ENCODE measurements at regions not wholly inside any gene's neighbourhood (a gene's known extent, or its start where the extent isn't known, plus 50 kb on each side); places are given as distances from the start of the nearest gene placed in this dataset.
"Not testable (repeated sequence)": the region's sequence is repeated elsewhere in the genome, so short reads cannot be mapped to it uniquely, and the experiment has no call there.

DNA sequence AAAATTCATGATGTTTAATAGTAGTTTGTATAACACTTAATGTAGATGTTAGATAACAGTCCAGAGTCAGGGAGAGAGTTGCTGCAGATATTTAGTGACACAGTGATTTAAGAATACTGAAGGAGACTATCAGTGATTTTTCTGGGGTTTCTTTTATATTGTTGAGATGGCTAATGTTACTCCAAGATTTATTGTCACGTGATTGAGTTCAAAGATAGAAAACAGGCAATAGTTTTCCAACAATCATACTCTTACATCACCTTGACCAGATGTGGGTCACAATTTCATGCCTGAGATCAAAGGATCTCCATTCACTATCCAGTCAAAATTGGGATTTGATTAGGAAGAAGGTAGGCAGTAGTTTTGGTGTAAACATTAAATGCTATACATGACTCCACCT, 580.0 kb upstream of the ARRDC3 start:
- DNase-seq: no peak

DNA sequence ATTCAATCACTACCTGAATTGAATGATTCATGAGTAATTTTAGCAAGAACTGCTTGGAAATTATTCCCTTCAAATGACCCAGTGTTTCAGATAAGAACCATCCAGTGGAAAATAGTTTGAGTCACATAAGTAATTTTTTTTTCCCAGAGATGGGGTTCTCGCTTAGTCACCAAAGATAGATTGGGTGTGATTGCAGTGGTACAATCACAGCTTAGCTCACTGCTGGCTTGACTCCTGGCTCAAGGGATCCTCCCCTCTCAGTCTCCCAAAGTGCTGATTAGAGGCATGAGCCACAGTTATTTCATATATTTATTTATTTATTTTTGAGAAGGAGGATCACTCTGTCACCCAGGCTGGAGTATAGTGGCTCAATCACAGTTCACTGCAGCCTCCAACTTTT, 574.5 kb upstream of the ARRDC3 start:
- no peak for DNase-seq

DNA sequence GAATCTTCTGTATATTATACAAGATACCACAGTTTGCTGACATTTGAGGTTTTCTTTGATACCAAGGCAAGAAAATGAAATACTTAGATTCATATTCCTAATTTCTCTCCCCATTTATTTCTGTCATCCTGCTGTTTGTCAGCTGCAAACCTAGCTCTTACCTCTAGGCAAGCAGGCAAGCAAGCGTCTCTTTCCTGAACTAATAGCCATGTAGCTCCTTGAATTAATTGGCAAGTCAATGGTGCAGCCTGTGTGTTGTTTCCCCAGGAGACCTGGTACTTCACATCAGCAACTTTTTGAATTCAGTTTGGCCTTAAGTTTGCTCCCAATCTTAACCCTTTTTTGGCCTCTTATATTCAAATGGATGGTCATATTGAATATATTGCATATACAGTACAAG, 573.6 kb upstream of the ARRDC3 start:
- no peak for DNase-seq

DNA sequence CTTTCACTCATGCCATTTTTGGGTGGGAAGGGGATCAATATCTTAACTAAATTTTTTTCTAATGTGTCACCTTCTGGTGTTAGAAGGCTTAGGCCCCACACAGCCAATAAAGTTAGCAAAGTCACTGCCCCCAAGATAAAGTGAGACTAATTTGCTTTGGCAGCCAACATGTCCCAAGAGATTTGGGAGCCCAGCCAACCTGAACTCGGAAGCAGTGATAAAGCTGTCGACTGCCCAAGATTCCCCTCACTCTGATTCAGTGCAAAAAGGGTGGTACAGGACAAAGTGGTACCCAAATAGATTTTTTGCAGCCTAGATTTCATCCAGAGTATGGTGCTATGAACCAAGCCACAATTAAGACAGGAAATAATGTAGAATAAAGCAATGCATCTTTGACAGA, 572.5 kb upstream of the ARRDC3 start:
- DNase-seq: no peak

DNA sequence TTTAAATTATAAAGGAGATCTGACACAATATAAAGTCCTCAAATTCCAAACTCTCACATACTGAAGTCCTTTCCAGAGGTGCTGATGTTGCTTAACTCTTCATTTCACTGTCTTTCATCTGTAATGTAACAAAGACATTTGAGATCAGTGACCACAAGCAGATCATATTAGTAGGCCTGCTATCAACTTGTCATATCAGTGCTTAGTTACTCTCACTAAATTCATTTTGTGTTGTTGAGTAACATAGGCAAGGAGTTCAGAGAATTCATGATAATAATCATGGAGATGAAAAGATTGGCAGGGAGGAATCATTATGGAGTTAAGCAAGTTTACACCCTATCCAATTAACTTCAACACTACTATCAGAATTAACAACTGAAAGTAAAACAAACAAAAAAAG, 571.0 kb upstream of the ARRDC3 start:
- no peak for DNase-seq

DNA sequence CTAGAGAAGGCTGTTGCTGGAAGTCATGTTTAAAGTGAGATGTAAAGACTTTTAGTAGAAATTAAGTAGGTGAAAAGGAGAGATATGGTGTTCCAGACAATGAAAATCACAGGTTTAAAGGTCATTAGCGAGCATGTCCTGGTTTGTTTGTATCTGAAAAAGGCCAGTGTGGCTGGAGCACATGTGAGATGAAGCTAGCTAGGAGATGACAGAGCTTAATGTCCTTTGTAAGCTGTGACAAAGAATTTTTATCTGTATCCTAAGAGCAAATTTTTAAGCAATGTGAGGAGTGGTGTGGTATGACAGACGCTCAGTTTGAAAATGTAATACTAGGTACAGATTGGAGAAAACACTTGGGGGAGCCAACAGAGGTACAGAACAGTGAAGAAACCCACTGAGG, 567.2 kb upstream of the ARRDC3 start:
- no peak for DNase-seq

DNA sequence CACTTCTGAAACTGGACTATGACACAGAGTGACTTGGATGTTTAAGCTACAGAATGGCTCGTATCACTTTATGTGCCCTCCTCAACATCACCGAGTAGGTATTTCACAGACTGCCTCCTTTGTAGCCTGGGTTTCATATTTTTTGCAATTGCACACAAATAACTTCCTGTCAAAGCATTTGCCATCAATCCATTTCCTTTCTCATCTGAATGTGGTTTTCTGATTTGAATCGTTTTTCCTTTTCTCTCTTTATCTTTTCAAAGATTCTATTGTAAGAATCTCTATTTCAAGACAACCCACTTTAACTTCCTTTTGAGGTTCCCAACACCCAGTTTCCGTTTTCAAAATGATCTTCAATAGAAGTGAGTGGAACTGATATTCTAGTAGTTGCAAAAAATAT, 563.8 kb upstream of the ARRDC3 start:
- no peak for DNase-seq

DNA sequence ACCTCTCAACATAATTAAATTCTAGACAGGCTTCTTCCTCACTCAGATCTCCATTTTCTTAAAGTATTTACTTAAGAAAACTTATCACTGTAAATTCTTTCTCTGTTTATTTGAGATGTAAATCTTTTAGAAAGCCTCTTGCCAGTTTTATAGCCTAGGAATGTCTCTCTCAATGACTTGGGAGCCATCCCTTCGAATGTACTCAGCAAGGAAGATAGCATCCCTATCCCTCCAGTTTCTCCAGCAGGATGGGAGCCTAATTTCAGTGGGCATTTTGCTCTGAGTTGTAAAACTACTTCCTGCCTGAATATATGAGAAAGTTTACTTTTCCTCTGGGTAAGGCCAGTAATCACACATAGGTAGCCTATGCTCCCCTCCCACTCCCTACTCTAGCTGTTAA, 558.5 kb upstream of the ARRDC3 start:
- no peak for DNase-seq

DNA sequence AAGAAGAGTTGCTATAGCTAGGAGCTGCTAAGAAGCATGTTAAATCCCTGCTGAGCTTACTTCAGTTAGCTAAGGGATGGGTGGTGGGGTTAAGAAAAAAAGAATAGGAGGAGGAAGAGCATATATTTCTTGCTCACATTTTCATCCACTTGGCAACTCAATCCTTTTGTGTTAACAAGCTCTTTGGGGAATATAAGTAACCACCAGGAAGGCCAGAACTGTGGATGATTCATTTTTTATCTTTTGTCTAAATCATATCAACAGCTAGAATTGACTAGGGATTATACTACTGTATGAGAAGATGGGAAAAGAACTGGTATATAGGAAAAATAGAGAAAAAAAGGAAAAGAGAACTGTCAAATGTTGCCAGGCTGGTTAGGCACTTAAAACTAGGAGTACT, 555.3 kb upstream of the ARRDC3 start:
- DNase-seq: no peak

DNA sequence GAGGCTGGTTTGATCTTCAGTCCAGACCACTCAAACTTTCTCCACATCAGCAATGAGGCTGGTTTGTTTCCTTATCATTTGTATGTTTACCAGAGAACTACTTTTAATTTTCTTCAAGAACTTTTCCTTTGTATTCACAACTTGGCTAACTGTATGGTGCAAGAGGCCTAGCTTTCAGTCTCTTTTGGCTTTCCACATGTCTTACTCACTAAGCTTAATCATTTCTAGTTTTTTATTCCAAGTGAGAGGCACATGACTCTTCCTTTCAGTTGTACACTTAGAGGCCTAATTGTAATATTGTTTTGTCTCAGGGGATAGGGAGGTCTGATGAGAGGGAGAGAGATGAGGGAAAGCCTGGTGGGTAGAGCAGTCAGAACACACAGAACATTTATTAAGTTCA, 554.0 kb upstream of the ARRDC3 start:
- DNase-seq: no peak

DNA sequence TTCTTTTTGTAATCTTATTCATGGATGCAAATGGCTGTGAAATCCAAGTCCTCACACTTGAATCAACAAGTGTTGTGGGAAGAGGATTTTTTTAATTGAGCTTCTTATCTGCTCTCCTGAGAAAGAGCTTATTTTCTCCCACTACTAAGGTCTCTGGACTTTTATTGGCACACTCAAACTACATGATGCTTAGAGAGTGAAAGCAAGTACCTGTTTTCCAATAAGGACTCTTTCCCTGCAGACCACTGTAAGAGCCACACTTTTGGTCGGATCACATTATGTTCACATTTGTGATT, 546.4 kb upstream of the ARRDC3 start:
- DNase-seq: no peak

DNA sequence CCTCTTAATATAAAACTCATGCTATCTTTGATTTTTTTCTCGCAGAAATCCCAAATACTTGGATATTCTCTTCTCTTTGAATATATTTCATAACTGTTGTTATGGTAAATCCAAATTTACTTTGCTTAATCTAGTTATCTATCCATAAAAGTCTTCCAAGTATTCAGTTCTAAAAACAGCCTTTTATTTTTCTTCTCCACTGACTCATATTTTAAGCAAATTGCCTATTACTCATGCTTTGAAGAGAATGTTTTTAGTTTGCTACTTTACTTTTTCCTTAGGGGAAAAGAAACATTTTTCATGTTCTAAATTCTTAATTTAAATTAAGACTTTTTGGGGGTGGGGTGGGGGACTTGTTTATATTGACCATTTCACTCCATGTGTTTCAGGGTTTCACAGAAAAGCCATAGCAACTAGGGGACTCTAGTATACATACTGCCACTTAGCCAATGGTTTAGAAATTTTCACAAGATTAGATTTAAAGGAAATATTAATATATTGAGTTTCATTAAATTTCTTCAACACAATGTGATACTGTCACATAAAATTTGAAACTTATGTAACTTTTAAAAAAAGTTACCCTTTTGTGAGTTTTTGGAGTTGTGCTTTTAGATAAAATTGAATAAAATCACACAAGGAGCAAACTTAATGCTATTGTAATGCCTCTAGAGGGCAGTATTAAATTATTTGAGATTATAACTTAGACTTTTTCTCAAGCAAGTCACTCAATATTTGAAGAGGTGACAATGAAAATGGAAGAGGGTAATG, 545.8 kb upstream of the ARRDC3 start:
- peak in 1 of 2 experiments; percentile 71 for DNase-seq

DNA sequence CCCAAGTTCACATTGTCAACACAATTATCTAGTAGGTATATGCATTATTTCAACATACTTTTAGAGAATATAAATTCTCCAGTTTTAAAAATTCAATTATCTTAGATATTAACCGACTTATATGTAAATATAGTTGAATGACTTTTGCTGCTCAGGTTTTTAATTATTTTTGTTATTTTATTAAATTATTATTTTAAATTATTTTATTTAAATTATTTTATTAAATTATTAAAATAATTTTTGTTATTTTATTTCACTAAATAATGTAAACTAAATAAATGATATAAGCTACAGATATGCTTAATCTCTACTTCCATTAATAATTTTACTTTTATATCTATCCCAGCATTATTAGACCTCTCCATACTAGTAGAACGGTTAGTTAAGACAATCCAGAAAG, 544.3 kb upstream of the ARRDC3 start:
- no peak for DNase-seq

DNA sequence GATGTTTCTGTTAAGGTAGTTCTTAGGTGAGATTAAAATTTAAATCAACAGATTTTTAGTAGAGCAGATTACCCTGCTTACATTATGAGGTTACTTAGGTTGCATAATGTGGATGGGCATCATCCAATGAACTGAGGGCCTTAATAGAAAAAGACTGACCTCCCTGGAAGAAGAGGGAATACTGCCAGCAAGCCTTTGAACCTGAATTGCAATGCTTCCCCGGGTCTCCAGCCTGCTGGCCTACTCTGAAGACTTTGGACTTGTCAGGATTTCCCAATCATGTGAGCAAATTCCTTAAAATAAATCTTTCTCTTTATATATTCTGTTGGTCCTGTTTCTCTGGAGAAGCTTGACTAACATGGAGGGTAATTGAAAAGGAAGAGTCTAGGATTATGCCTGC, 542.1 kb upstream of the ARRDC3 start:
- no peak for DNase-seq

DNA sequence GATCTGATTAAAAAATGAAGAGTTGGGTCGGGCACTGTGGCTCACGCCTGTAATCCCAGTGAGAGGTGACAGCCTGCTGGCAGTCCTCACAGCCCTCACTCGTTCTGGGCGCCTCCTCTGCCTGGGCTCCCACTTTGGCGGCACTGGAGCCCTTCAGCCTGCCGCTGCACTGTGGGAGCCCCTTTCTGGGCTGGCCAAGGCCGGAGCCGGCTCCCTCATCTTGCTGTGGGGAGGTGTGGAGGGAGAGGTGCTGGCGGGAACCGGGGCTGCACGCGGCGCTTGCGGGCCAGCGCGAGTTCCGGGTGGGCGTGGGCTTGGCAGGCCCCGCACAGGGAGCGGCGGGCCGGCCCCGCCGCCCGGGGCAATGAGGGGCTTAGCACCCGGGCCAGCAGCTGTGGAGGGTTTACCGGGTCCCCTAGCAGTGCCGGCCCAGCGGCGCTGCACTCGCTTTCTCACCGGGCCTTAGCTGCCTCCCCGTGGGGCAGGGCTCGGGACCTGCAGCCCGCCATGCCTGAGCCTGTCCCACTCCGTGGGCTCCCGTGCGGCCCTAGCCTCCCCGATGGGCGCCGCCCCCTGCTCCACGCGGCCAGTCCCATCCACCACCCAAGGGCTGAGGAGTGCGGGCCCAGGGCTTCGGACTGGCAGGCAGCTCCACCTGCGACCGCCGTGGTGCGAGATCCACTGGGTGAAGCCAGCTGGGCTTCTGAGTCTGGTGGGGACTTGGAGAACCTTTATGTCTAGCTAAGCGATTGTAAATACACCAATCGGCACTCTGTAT, 534.1 kb upstream of the ARRDC3 start:
- not testable (repeated sequence) for DNase-seq

DNA sequence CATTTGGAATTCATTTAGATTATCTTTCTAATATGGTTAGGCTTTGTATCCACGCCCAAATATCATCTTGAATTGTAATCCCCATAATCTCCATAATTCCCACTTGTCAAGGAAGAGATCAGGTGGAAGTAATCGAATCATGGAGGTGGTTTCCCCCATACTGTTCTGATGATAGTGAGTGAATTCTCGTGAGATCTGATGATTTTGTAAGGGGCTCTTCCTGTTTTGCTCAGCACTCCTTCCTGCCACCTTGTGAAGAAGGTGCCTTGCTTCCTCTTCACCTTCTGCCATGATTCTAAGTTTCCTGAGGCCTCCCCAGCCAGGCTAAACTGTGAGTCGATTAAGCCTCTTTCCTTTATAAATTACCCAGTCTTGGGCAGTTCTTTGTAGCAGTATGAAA, 527.5 kb upstream of the ARRDC3 start:
- DNase-seq: no peak

DNA sequence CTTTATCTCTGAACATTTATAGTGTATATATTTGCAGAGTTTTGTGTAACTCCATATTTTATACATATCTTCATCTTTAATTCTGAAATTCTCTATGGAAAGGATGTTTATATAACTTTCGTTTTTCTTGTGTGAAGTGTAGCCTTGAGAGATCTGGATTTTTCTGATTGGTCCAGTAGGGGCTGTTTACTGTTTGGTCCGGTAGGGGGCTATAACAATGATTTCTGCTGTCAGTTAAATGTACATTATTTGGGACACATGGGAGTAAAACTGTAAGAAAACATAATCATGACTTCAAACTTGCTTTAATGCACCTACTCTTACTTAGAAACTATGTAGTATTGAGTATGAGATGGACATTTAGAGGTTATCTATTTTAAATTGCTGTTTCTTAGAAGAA, 527.1 kb upstream of the ARRDC3 start:
- no peak for DNase-seq

DNA sequence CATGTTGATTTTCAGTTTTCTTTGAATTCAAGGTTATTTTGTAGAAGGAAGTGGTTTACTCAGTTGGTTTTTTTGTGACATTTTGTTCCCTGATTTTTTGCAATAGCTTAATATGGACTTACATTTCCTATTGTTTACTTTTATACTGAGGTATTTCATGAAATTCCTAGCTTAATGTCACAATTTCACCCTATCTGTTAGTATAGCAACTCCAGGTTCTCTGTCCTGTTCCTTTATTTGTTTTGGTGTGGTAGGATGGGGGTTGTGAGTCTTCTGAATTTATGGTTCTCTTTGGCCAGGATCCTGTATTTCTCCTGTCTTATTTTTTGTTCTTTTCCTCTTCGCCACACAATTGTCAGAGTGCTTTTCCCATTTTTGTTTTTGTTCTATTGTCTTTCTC, 523.4 kb upstream of the ARRDC3 start:
- no peak for DNase-seq

DNA sequence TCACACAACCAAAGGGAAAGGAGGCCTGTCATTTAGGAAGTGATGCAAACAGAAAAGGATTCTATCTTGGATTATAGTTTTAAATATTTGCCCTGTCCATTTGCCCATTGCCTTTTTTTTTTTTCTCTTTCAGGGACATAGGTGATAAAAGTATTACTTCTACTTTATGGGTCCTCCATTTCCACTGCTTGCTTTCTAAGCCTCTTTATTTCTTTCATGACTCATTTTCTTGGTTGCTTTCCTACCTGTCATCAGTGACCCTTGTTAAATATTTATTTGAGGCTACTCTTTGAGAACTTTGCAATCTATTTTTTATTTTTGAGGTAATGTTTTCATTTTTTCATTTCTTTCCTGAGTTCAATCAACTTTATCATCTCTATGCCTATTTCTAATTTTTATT, 522.9 kb upstream of the ARRDC3 start:
- DNase-seq: no peak

DNA sequence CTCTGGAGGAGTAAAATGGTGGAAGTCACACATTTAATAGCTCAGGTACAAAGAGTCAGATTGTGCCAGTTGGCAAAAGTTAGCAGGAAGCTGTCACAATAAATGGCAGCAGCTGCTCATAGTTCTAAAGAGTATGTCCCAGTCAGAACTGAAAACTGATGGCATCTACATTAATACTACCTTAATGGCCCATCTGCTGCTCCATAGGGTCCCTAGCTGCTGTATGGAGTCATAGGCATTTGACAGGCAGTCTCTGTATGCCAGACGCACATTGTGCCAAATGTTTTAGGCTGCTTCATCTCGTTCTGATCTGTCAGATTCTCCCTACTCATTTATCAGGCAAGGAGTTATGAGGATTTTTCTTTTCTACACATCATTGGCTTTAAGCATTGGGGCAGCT, 515.8 kb upstream of the ARRDC3 start:
- DNase-seq: no peak

DNA sequence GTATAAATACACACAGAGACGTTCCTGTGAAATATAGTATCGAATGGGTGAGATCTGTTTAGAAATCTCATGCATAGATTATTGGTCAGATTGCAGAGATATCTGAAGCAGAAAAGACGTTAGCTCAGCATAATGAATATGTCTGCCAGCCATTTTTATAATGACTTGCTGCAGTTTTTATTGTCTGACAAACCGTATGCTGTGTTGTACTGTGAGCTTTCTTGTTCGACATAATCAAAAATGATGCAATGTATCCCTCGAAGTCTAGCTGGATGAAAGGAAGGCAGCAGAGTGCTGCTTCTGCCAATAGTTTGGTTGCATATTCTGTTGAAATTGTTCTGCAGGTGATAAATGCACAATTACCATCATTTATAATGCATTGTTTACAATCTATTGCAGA, 514.9 kb upstream of the ARRDC3 start:
- no peak for DNase-seq

DNA sequence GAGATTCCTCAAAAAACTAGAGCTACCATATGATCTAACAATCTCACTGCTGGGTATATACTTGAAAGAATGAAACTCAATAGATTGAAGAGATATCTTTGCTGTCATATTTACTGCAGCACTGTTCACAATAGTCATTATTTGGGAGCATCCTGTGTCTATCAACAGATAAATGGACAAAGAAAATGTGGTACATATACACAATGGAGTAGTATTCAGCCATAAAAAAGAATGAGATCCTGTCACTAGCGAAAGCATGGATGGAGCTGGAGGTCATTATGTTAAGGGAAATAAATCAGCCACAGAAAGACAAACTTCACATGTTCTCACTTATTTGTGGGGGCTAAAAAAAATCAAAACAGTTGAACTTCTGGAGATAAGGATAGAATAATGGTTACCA, 505.7 kb upstream of the ARRDC3 start:
- no peak for DNase-seq

DNA sequence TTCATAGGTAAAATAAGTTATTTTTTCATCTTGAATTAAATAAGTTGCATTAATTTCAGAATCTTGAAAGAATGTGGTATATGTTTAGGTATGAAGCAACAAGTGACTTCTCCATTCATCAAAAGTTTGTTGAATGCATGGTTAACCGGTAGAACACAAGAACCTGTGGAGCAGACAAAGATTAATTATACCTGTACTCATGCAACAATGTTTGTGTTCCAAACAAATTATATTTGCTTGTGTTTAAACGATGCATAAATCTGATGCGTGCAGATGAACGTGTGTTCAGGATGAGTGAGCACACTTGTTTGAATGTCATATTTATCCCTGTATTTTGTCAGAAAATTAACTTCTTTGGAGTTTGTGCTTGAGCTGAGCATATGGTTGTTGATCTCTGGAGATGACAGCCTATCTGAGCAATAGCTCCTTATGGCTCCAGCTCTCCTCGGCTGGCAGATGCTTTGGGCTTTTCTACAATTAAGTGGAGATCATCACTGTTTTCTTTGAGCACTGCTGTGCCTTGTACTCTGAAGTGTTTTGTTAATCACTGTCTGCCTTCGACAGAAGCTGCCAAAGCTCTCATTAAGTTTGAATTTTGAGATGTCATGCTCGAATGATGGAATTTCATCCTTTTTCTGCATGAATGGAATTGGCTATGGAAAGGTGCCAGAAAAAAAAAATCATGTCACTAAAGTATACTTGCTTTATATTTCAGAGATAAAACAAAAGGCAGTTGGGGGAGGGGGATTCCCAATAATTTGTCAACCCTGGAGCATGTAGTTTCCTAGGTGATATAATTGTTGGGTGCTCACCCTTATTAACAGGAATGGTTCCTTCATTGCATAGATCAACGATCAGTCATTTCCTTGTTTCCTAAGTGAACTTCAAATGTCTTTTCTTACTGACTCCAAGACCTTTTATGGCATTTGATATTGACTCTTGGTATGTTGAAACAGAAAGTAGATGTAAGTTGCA, 502.5 kb upstream of the ARRDC3 start:
- peak in 1 of 2 experiments; percentile 10 for DNase-seq

DNA sequence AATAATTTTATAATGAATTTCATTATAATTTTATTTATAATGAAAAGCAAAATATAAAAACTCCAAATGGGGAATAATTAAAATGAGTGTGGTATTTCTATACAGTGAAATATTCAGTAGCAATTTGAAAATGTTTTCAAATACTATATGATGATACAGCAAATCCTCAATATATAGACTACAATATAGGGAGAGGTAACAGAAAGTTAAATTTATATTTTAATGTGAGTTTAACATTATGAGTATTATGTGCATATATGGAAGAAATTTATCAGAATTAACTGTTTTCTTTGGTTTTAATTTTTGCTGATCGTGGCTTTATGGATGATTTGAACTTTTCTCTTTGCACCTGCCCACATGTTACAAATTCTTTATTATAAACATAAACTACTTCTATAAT, 500.9 kb upstream of the ARRDC3 start:
- no peak for DNase-seq
